ENCODE measurements at regions not wholly inside any gene's neighbourhood (a gene's known extent, or its start where the extent isn't known, plus 50 kb on each side); places are given as distances from the start of the nearest gene placed in this dataset.
"Not testable (repeated sequence)": the region's sequence is repeated elsewhere in the genome, so short reads cannot be mapped to it uniquely, and the experiment has no call there.

DNA sequence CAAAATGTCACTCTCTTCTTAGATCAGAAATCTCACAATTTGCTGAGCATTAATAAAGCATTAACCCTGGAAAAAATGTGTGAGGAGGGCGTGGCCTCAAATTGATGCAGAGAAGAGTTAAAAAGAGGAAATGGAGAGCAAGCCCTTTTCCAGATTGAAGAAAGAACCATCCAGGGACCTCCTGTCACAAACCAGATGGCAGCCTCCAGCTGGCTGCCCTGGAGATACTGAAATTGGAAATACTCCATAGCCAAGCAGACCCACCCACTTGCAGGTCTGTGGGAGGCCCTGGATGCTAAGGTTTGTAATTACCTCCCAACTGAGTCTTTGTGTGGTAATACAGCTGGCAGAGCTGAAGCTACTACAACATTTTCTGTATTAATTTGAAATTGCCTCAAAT is 214.9 kb downstream of the IL20RB start:
- TF ChIP-seq, protein P1, sequence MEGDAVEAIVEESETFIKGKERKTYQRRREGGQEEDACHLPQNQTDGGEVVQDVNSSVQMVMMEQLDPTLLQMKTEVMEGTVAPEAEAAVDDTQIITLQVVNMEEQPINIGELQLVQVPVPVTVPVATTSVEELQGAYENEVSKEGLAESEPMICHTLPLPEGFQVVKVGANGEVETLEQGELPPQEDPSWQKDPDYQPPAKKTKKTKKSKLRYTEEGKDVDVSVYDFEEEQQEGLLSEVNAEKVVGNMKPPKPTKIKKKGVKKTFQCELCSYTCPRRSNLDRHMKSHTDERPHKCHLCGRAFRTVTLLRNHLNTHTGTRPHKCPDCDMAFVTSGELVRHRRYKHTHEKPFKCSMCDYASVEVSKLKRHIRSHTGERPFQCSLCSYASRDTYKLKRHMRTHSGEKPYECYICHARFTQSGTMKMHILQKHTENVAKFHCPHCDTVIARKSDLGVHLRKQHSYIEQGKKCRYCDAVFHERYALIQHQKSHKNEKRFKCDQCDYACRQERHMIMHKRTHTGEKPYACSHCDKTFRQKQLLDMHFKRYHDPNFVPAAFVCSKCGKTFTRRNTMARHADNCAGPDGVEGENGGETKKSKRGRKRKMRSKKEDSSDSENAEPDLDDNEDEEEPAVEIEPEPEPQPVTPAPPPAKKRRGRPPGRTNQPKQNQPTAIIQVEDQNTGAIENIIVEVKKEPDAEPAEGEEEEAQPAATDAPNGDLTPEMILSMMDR (IDR thresholded peaks at IDR 0.05; ENCODE audit: low read depth, low read length, missing control alignments) = no peak
- DNase-seq (ENCODE audit: low read depth) = no peak
- H3K4me3 ChIP-seq (ENCODE audit: low read depth, low read length) = no peak overlapping the region

DNA sequence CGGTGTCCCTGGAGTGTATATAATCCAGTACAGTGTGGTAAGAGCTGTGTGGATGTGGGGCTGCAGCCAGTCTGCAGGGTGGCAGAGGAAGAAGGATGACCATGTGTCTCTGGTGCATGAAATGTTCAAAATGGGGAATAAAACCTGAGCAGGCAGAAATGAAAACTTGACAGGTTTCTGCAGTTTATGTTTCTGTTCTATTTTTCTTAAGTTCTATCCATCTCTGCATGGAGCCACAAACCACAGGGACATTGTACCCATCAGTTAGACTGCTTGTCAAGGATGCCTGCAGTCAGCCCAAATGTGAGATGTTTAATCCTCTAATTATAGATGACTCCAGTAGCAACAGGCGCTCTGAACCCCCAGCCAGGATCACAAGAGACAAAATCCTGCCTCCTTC is 216.7 kb downstream of the IL20RB start:
- no peak for DNase-seq (ENCODE audit: low read depth)
- TF ChIP-seq, protein P1 (IDR thresholded peaks at IDR 0.05; ENCODE audit: low read depth, low read length, missing control alignments) = no peak
- H3K4me3 ChIP-seq (ENCODE audit: low read depth, low read length) = no peak overlapping the region

DNA sequence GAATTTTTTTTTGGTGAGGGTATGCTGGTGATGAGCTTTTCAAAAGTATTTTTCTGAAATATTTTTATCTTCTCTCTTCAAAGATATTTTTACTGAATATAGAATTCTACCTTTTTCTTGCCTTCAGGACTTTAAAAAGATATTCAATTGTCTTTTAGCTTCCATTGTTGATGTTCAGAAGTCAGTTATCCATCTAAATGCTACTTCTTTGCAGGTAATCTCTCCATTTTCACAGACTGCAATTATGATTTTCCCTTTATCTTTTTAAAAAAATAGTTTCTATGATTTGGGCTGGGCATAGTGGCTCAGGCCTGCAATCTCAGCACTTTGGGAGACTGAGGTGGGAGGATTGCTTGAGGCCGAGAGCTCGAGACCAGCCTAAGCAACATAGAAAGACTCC is 222.4 kb downstream of the IL20RB start:
- H3K4me3 ChIP-seq (ENCODE audit: low read depth, low read length) = no peak overlapping the region
- no peak for DNase-seq (ENCODE audit: low read depth)
- TF ChIP-seq, protein P1 (IDR thresholded peaks at IDR 0.05; ENCODE audit: low read depth, low read length, missing control alignments) = no peak

DNA sequence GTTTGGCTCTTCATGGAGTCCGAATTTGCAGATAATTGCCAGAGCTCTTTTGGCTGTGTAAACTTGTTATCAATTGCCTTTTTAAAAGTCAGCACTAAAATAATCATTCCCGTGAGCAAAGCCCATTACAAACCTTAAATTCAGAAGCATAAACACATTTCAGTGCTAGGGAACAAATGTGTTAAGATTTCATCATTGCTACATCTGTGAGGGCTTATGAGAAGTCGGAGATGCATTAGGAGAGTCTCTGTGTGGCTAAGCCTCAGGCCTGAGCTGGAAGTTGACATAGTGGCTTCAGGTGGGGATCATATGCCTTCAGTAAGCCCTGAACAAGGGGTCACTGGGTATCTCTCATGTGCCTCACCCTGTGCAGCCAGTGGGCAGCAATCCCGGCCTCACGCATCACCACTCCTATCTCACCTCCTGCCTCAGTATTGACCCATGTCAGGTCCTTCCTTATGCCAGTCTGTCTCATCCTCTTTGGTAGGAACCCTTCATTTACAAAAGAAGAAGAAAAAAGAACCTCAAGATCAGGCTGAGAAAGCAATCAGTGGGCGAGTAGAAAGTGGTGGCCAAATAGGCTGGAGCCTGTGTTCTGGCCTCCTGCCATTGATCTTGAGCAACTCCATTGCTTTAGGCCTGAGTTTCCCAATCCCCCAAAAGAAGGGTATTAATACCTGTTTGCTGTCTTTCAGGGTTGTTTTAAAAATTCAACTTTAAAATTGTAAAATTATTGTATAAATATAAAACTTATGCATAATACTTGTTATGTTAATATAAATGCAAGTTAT is 233.5 kb downstream of the IL20RB start:
- DNase-seq (ENCODE audit: low read depth) = no peak
- TF ChIP-seq, protein P1 (IDR thresholded peaks at IDR 0.05; ENCODE audit: low read depth, low read length, missing control alignments) = no peak
- H3K4me3 ChIP-seq (ENCODE audit: low read depth, low read length) = no peak overlapping the region

DNA sequence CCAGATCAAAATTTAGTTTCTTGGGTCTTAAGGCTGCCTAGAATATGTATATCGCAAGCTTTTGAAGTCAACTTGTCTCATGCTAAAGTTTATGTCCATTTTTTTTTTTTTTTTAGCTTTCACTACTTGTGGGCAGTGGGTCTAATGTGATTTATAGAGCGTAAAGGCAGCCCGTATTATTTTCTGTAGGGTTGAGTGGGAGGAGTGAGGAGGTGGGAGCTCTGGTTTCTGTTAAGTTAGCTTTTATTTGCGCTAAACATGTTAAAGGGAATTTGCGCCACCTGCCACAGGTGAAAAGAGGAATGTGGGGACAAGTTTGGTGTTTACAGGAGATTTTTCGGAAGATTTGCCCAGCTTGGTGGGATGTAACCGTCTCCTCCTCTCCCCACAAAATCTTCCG is 234.2 kb downstream of the IL20RB start:
- H3K4me3 ChIP-seq (ENCODE audit: low read depth, low read length) = no peak overlapping the region
- no peak for DNase-seq (ENCODE audit: low read depth)
- TF ChIP-seq, protein P1 (IDR thresholded peaks at IDR 0.05; ENCODE audit: low read depth, low read length, missing control alignments) = no peak

DNA sequence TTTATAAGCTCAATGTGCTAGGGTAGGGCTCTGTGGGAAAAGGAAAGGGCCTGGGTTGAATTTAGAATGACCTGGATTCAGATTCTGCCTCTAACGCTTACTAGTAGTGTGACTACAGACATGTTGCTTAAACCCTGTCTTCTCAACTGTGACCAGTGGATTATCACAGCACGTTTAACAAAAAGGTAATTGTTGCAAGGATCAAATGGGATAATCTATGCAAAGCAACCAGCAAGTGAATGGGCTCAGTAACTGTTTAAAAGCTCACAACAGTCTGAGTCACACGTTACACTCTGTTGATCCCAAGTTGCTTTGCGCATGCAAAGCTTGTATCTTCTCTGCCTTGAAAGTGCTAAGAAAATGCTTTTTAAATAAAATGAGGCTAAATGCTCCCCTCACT is 236.5 kb downstream of the IL20RB start:
- TF ChIP-seq, protein P1 (IDR thresholded peaks at IDR 0.05; ENCODE audit: low read depth, low read length, missing control alignments) = no peak
- H3K4me3 ChIP-seq (ENCODE audit: low read depth, low read length) = no peak overlapping the region
- no peak for DNase-seq (ENCODE audit: low read depth)

DNA sequence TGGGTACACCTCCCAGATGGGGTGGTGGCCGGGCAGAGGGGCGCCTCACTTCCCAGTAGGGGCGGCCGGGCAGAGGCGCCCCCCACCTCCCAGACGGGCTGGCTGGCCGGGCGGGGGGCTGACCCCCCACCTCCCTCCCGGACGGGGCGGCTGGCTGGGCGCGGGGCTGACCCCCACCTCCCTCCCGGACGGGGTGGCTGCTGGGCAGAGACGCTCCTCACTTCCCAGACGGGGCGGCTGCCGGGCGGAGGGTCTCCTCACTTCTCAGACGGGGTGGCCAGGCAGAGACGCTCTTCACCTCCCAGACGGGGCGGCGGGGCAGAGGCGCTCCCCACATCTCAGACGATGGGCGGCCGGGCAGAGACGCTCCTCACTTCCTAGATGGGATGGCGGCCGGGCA is 240.6 kb downstream of the IL20RB start:
- not testable (repeated sequence) for H3K4me3 ChIP-seq (ENCODE audit: low read depth, low read length); DNase-seq (ENCODE audit: low read depth)

Data from GM12864 (cell line).